ENCODE measurements at regions not wholly inside any gene's neighbourhood (a gene's known extent, or its start where the extent isn't known, plus 50 kb on each side); places are given as distances from the start of the nearest gene placed in this dataset.
"Not testable (repeated sequence)": the region's sequence is repeated elsewhere in the genome, so short reads cannot be mapped to it uniquely, and the experiment has no call there.

- H3K9me3 ChIP-seq (ENCODE audit: insufficient read depth in 2 of 2, low read depth in 1 of 2, low read length in 1 of 2); H3K79me1 ChIP-seq (ENCODE audit: low read depth, low read length); H2BK5ac ChIP-seq (ENCODE audit: low read depth, low read length); H3K18ac ChIP-seq (ENCODE audit: extremely low read depth, low read length); H4K20me1 ChIP-seq (replicated peaks in 1 of 2; ENCODE audit: control insufficient read depth in 1 of 2, insufficient read depth in 2 of 2, low read length in 2 of 2); H3K79me2 ChIP-seq (ENCODE audit: control insufficient read depth in 1 of 2, insufficient read depth in 2 of 2, low read length in 2 of 2); H3K4ac ChIP-seq (replicated peaks; ENCODE audit: insufficient read length, low read depth, low read length); H4K5ac ChIP-seq (ENCODE audit: insufficient read length, low read depth, low read length); FAIRE-seq; H3K4me2 ChIP-seq (ENCODE audit: insufficient read depth in 1 of 2, low read depth in 2 of 2, low read length in 2 of 2); H2BK120ac ChIP-seq (replicated peaks; ENCODE audit: low read depth, low read length); H3K23ac ChIP-seq (ENCODE audit: insufficient read length); H2BK20ac ChIP-seq (ENCODE audit: low read length); DNase-seq (ENCODE audit: low read depth in 1 of 2, low spot score in 2 of 2); H4K91ac ChIP-seq (replicated peaks; ENCODE audit: insufficient read length, low read length); H2AFZ ChIP-seq (ENCODE audit: low read length); H3K23me2 ChIP-seq (ENCODE audit: low read depth, low read length); H3K56ac ChIP-seq (replicated peaks; ENCODE audit: insufficient read length, low read depth, low read length); H3K4me3 ChIP-seq (ENCODE audit: extremely low read depth in 1 of 4, insufficient read depth in 2 of 4, low read depth in 3 of 4, low read length in 4 of 4); H3K27me3 ChIP-seq (replicated peaks in 1 of 4; ENCODE audit: control insufficient read depth in 3 of 4, extremely low read depth in 1 of 4, insufficient read depth in 3 of 4, low read length in 3 of 4); H3K27ac ChIP-seq (ENCODE audit: low read depth, low read length); H2AK5ac ChIP-seq (ENCODE audit: low read depth, low read length); H3K9ac ChIP-seq (replicated peaks in 1 of 4; ENCODE audit: extremely low read depth in 1 of 4, low read depth in 3 of 4, low read length in 3 of 4); H3K14ac ChIP-seq (ENCODE audit: insufficient read length); H3K36me3 ChIP-seq (ENCODE audit: control insufficient read depth in 2 of 4, insufficient read depth in 4 of 4, low read length in 3 of 4); H3K4me1 ChIP-seq (replicated peaks in 1 of 4; ENCODE audit: control insufficient read depth in 3 of 4, insufficient read depth in 4 of 4, low read length in 3 of 4); H2BK12ac ChIP-seq (ENCODE audit: low read depth, low read length); H2BK15ac ChIP-seq (ENCODE audit: low read length); H4K8ac ChIP-seq (ENCODE audit: extremely low read depth, insufficient read depth, low read length): not testable (repeated sequence)
- WGBS, 2 experiments (ENCODE audit: extremely low coverage in 1 of 2, insufficient coverage in 1 of 2, insufficient read length in 1 of 2, insufficient replicate concordance in 2 of 2, low coverage in 1 of 2, low lambda C conversion rate in 2 of 2, missing lambda C conversion rate in 1 of 2) = 100% methylated on average over 3 of the region's 3 CpGs; no CpG with 5 or more reads in 1 of the 2 experiments
- ChIA-PET CTCF (ENCODE audit: partially characterized antibody) (interaction anchor here (0.6 to 1.6 kb wide), 5 partner anchors 19 to 85 kb away, joined by 3 to 5 read pairs (median 4); no protein-coding TSS in a partner anchor), POLR2A (ENCODE audit: partially characterized antibody) (interaction anchor here (0.9 to 1.2 kb wide), 3 partner anchors 10 to 60 kb away, joined by 3 to 5 read pairs (median 4); no protein-coding TSS in a partner anchor)
Measured at GRCh38 chr5:32527321-32527720, 58.0 kb upstream of the SUB1 start.
